ENCODE measurements at regions not wholly inside any gene's neighbourhood (a gene's known extent, or its start where the extent isn't known, plus 50 kb on each side); places are given as distances from the start of the nearest gene placed in this dataset.

GRCh38 chr11:11028017-11028692 is 170.3 kb upstream of the ZBED5 start:
- H3K9ac ChIP-seq (ENCODE audit: insufficient read depth in 1 of 2, low read length in 2 of 2), result no peak overlapping the region
- H3K27me3 ChIP-seq (ENCODE audit: control insufficient read depth in 3 of 3, insufficient read depth in 3 of 3, low read length in 2 of 3), result no peaks in the 10 kb centered on the region
- H3K9me3 ChIP-seq (ENCODE audit: control insufficient read depth in 4 of 4, insufficient read depth in 3 of 4, low read length in 3 of 4), result no peaks in the 10 kb centered on the region
- TF ChIP-seq CTCF (IDR thresholded peaks at IDR 0.05; ENCODE audit: control extremely low read depth, extremely low read depth), result peak; percentile 73
- no peaks in the 10 kb centered on the region for H3K4me1 ChIP-seq (ENCODE audit: control insufficient read depth in 5 of 5, insufficient read depth in 5 of 5, low read length in 5 of 5)
- H3K27ac ChIP-seq (ENCODE audit: low read depth in 1 of 2, low read length in 1 of 2), result no peak overlapping the region
- H3K4me3 ChIP-seq, result no peak overlapping the region
- no peaks in the 10 kb centered on the region for H3K36me3 ChIP-seq (ENCODE audit: control insufficient read depth in 4 of 4, insufficient read depth in 4 of 4, low read length in 4 of 4)
- no peak for ATAC-seq (ENCODE audit: insufficient read depth, low FRiP score)
- 21% methylated on average over 5 of the region's 5 CpGs for WGBS, 2 donors
- peak; percentile 57 to 64 (median 61) for DNase-seq

GRCh38 chr11:11027288-11027687 is 169.4 kb upstream of the ZBED5 start:
- Histone ChIP-seq H3K4me3 (no peak overlapping the region), H3K4me1 (ENCODE audit: control insufficient read depth in 5 of 5, insufficient read depth in 5 of 5, low read length in 5 of 5) (no peaks in the 10 kb centered on the region), H3K9me3 (ENCODE audit: control insufficient read depth in 4 of 4, insufficient read depth in 3 of 4, low read length in 3 of 4) (no peaks in the 10 kb centered on the region), H3K36me3 (ENCODE audit: control insufficient read depth in 4 of 4, insufficient read depth in 4 of 4, low read length in 4 of 4) (no peaks in the 10 kb centered on the region), H3K9ac (ENCODE audit: insufficient read depth in 1 of 2, low read length in 2 of 2) (no peak overlapping the region), H3K27ac (ENCODE audit: low read depth in 1 of 2, low read length in 1 of 2) (no peak overlapping the region), H3K27me3 (ENCODE audit: control insufficient read depth in 3 of 3, insufficient read depth in 3 of 3, low read length in 2 of 3) (no peaks in the 10 kb centered on the region)
- TF ChIP-seq CTCF (IDR thresholded peaks at IDR 0.05; ENCODE audit: control extremely low read depth, extremely low read depth), result no peak
- DNase-seq, result no peak
- ATAC-seq (ENCODE audit: insufficient read depth, low FRiP score), result no peak
- 68 to 82% methylated on average over 1 of the region's 1 CpG for WGBS, 2 donors

GRCh38 chr11:11025087-11025486 is 167.2 kb upstream of the ZBED5 start:
- Histone ChIP-seq H3K9me3 (ENCODE audit: control insufficient read depth in 4 of 4, insufficient read depth in 3 of 4, low read length in 3 of 4) (no peaks in the 10 kb centered on the region), H3K36me3 (ENCODE audit: control insufficient read depth in 4 of 4, insufficient read depth in 4 of 4, low read length in 4 of 4) (no peaks in the 10 kb centered on the region), H3K27ac (ENCODE audit: low read depth in 1 of 2, low read length in 1 of 2) (no peak overlapping the region), H3K27me3 (ENCODE audit: control insufficient read depth in 3 of 3, insufficient read depth in 3 of 3, low read length in 2 of 3) (no peaks in the 10 kb centered on the region), H3K4me3 (no peak overlapping the region), H3K4me1 (ENCODE audit: control insufficient read depth in 5 of 5, insufficient read depth in 5 of 5, low read length in 5 of 5) (no peaks in the 10 kb centered on the region), H3K9ac (ENCODE audit: insufficient read depth in 1 of 2, low read length in 2 of 2) (no peak overlapping the region)
- DNase-seq (no peak), ATAC-seq (ENCODE audit: insufficient read depth, low FRiP score) (no peak)
- 68 to 70% methylated on average over 2 of the region's 2 CpGs for WGBS, 2 donors
- no peak for TF ChIP-seq CTCF (IDR thresholded peaks at IDR 0.05; ENCODE audit: control extremely low read depth, extremely low read depth)

Data from lung (tissue), 11 donors.